SIG-M5 (cell line): ENCODE measurements at regions not wholly inside any gene's neighbourhood (a gene's known extent, or its start where the extent isn't known, plus 50 kb on each side); places are given as distances from the start of the nearest gene placed in this dataset.
"Not testable (repeated sequence)": the region's sequence is repeated elsewhere in the genome, so short reads cannot be mapped to it uniquely, and the experiment has no call there.

Experiments used
- DNase-seq: peaks from one replicate; lab custom pipeline; 2025; lab: John Stamatoyannopoulos, UW

- no peak for DNase-seq
Observed at GRCh38 chr2:58358026-58358425, 116.9 kb upstream of the FANCL start.

- DNase-seq, result no peak
Observed at GRCh38 chr2:58357521-58357920, 116.4 kb upstream of the FANCL start.

- DNase-seq, result no peak
Observed at GRCh38 chr2:58354230-58354629, 113.1 kb upstream of the FANCL start.

- no peak for DNase-seq
Observed at GRCh38 chr2:58350484-58350883, 109.4 kb upstream of the FANCL start.

- DNase-seq, result no peak
Observed at GRCh38 chr2:58347810-58348209, 106.7 kb upstream of the FANCL start.

- no peak for DNase-seq
Observed at GRCh38 chr2:58341047-58341446, 99.9 kb upstream of the FANCL start.

- DNase-seq, result no peak
Observed at GRCh38 chr2:58339548-58340243, 98.6 kb upstream of the FANCL start.

GRCh38 chr2:58336416-58336815 is 95.3 kb upstream of the FANCL start:
- DNase-seq, result no peak

GRCh38 chr2:58334414-58334813 is 93.3 kb upstream of the FANCL start:
- DNase-seq, result no peak

- not testable (repeated sequence) for DNase-seq
Observed at GRCh38 chr2:58325296-58325895, 84.3 kb upstream of the FANCL start.

GRCh38 chr2:58319481-58319880 is 78.4 kb upstream of the FANCL start:
- DNase-seq, result no peak

- not testable (repeated sequence) for DNase-seq
Observed at GRCh38 chr2:58318949-58319348, 77.8 kb upstream of the FANCL start.

GRCh38 chr2:58313926-58314325 is 72.8 kb upstream of the FANCL start:
- no peak for DNase-seq

GRCh38 chr2:58308435-58308834 is 67.3 kb upstream of the FANCL start:
- no peak for DNase-seq

- no peak for DNase-seq
Observed at GRCh38 chr2:58304843-58305242, 63.7 kb upstream of the FANCL start.

GRCh38 chr2:58299123-58299522 is 58.0 kb upstream of the FANCL start:
- no peak for DNase-seq

- no peak for DNase-seq
Observed at GRCh38 chr2:58293056-58293455, 51.9 kb upstream of the FANCL start.

GRCh38 chr2:58291726-58292438 is 50.8 kb upstream of the FANCL start:
- no peak for DNase-seq
